K562 (cell line): ENCODE measurements at regions not wholly inside any gene's neighbourhood (a gene's known extent, or its start where the extent isn't known, plus 50 kb on each side); places are given as distances from the start of the nearest gene placed in this dataset.

Experiments used
- CBX2 ChIP-seq: fragments of 200-600 bp; sonication (generic); IDR thresholded peaks from one replicate; pipeline ENCODE4 v1.6.1; 2012; ENCODE audit warnings: mild to moderate bottlenecking, low read length, inconsistent platforms; ENCODE audit not compliant: insufficient read depth, poor library complexity, severe bottlenecking
- MEF2D ChIP-seq: conservative IDR thresholded peaks from 2 replicates; pipeline ENCODE4 v1.6.1; 2016; ENCODE audit warnings: low read depth, missing genetic modification characterization, missing compliant biosample characterization
- SRSF3 ChIP-seq: fragments of 200-400 bp; formaldehyde crosslinking; IDR thresholded peaks from 2 replicates; pipeline ENCODE4 v1.6.1; 2016; ENCODE audit warnings: mild to moderate bottlenecking, low read length, moderate library complexity; ENCODE audit not compliant: insufficient read depth
- TEAD4 ChIP-seq, 2 experiments: sonication (generic) in 1 of 2; formaldehyde crosslinking in 1 of 2; IDR thresholded peaks; 2 replicates each; pipeline versions ENCODE4 v1.6.1 to v1.8.0; 2012 to 2022; ENCODE audit warnings: borderline replicate concordance in 1 of 2, inconsistent platforms in 1 of 2, low read length in 1 of 2, mild to moderate bottlenecking in 1 of 2, missing genetic modification reagents in 1 of 2
- TF ChIP-seq, protein P1 (sequence below): fragments of 200-800 bp; sonication (Bioruptor generic); IDR thresholded peaks from 2 replicates; pipeline ENCODE4 v1.6.1; 2017; ENCODE audit warnings: missing genetic modification characterization, missing compliant biosample characterization
- TF ChIP-seq, protein P2 (sequence below), 3 experiments: IDR thresholded peaks in 2 of 3; conservative IDR thresholded peaks in 1 of 3; 2 replicates each; pipeline ENCODE4 v1.5.1; 2011 to 2012; ENCODE audit warnings: low read length in 3 of 3, mild to moderate bottlenecking in 3 of 3, control low read depth in 2 of 3, improper control_type of control experiment in 1 of 3, inconsistent platforms in 1 of 3, low read depth in 1 of 3, mixed read lengths in 1 of 3, moderate library complexity in 1 of 3; ENCODE audit not compliant: insufficient read depth in 2 of 3
- TF ChIP-seq, protein P3 (sequence below), 2 experiments: fragments of 450-650 bp; formaldehyde crosslinking in 1 of 2; IDR thresholded peaks; 2 replicates each; pipeline versions ENCODE4 v1.4.0 to v1.6.1; 2014 to 2020; ENCODE audit warnings: mild to moderate bottlenecking in 2 of 2, borderline replicate concordance in 1 of 2, low read depth in 1 of 2
- TF ChIP-seq, protein P4 (sequence below): fragments of 450-650 bp; formaldehyde crosslinking; IDR thresholded peaks from 2 replicates; pipeline ENCODE4 v1.4.0; 2020; ENCODE audit warnings: mild to moderate bottlenecking, moderate library complexity

DNA sequence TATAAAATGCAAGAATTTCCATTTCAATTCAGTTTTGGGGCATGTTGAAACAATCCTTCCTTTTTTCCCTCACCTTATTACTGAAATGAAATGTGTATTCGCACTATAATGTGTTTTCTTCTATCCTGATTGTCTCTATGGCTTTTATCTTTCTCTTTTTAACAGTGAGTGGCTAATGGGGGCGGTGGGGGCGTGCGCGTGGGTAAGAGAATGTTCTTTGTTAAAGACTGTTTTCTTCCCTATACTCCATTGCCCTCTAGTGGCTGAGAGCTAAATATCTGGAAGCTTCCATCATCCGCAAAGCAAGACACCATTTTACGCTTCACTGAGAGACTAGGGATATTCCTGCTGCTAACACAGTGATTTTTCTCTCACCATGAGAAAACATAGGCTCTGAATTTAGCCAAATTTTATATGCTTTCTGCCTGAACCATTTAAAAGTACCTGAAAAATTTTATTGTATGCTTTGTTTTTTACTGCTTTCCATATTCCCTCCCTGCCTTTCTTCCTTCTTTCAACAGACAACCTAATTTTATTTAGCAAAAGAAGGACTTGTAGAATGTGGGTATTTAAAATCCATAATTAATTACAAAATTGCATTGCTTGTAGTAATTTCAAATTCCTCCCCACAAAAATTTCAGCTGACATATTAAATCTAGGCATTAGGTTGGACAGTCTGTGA, 194.0 kb downstream of the GASK1B start (continued):
- TF ChIP-seq, protein P1, sequence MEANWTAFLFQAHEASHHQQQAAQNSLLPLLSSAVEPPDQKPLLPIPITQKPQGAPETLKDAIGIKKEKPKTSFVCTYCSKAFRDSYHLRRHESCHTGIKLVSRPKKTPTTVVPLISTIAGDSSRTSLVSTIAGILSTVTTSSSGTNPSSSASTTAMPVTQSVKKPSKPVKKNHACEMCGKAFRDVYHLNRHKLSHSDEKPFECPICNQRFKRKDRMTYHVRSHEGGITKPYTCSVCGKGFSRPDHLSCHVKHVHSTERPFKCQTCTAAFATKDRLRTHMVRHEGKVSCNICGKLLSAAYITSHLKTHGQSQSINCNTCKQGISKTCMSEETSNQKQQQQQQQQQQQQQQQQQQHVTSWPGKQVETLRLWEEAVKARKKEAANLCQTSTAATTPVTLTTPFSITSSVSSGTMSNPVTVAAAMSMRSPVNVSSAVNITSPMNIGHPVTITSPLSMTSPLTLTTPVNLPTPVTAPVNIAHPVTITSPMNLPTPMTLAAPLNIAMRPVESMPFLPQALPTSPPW (CRISPR knock-in tag) = peak; percentile 62
- TF ChIP-seq CBX2 (no peak), SRSF3 (no peak), TEAD4 (IDR thresholded peaks at IDR 0.05; ENCODE audit: low read length) (peak; percentile 24; the same call in 1 of the 2 replicates), TEAD4 (CRISPR knock-in tag; IDR thresholded peaks at IDR 0.05; ENCODE audit: borderline replicate concordance) (no peak), MEF2D (no peak)
- TF ChIP-seq, protein P2, sequence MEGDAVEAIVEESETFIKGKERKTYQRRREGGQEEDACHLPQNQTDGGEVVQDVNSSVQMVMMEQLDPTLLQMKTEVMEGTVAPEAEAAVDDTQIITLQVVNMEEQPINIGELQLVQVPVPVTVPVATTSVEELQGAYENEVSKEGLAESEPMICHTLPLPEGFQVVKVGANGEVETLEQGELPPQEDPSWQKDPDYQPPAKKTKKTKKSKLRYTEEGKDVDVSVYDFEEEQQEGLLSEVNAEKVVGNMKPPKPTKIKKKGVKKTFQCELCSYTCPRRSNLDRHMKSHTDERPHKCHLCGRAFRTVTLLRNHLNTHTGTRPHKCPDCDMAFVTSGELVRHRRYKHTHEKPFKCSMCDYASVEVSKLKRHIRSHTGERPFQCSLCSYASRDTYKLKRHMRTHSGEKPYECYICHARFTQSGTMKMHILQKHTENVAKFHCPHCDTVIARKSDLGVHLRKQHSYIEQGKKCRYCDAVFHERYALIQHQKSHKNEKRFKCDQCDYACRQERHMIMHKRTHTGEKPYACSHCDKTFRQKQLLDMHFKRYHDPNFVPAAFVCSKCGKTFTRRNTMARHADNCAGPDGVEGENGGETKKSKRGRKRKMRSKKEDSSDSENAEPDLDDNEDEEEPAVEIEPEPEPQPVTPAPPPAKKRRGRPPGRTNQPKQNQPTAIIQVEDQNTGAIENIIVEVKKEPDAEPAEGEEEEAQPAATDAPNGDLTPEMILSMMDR (IDR thresholded peaks at IDR 0.05 in 2 of 3, conservative IDR thresholded peaks at IDR 0.05 in 1 of 3; ENCODE audit: insufficient read depth in 2 of 3, low read depth in 1 of 3, low read length in 3 of 3) = peak; percentile 55 to 73 (median 66)
- TF ChIP-seq, protein P3, sequence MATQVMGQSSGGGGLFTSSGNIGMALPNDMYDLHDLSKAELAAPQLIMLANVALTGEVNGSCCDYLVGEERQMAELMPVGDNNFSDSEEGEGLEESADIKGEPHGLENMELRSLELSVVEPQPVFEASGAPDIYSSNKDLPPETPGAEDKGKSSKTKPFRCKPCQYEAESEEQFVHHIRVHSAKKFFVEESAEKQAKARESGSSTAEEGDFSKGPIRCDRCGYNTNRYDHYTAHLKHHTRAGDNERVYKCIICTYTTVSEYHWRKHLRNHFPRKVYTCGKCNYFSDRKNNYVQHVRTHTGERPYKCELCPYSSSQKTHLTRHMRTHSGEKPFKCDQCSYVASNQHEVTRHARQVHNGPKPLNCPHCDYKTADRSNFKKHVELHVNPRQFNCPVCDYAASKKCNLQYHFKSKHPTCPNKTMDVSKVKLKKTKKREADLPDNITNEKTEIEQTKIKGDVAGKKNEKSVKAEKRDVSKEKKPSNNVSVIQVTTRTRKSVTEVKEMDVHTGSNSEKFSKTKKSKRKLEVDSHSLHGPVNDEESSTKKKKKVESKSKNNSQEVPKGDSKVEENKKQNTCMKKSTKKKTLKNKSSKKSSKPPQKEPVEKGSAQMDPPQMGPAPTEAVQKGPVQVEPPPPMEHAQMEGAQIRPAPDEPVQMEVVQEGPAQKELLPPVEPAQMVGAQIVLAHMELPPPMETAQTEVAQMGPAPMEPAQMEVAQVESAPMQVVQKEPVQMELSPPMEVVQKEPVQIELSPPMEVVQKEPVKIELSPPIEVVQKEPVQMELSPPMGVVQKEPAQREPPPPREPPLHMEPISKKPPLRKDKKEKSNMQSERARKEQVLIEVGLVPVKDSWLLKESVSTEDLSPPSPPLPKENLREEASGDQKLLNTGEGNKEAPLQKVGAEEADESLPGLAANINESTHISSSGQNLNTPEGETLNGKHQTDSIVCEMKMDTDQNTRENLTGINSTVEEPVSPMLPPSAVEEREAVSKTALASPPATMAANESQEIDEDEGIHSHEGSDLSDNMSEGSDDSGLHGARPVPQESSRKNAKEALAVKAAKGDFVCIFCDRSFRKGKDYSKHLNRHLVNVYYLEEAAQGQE (IDR thresholded peaks at IDR 0.05; ENCODE audit: borderline replicate concordance) = peak; percentile 58; the same call in 1 of the 2 replicates
- TF ChIP-seq, protein P3 (CRISPR knock-in tag; IDR thresholded peaks at IDR 0.05; ENCODE audit: low read depth) = no peak
- TF ChIP-seq, protein P4, sequence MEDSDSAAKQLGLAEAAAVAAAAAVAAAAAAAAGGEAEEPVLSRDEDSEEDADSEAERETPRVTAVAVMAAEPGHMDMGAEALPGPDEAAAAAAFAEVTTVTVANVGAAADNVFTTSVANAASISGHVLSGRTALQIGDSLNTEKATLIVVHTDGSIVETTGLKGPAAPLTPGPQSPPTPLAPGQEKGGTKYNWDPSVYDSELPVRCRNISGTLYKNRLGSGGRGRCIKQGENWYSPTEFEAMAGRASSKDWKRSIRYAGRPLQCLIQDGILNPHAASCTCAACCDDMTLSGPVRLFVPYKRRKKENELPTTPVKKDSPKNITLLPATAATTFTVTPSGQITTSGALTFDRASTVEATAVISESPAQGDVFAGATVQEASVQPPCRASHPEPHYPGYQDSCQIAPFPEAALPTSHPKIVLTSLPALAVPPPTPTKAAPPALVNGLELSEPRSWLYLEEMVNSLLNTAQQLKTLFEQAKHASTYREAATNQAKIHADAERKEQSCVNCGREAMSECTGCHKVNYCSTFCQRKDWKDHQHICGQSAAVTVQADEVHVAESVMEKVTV (CRISPR knock-in tag) = peak; percentile 66
